Sigmoid colon (tissue), 3 donors: ENCODE measurements at regions not wholly inside any gene's neighbourhood (a gene's known extent, or its start where the extent isn't known, plus 50 kb on each side); places are given as distances from the start of the nearest gene placed in this dataset.

ENCODE experiments used
- POLR2A ChIP-seq, 2 donors: fragments of 450-650 bp; IDR thresholded peaks; one replicate each; pipeline ENCODE4 v1.6.1; 2016; ENCODE audit warnings: antibody characterized with exemption in 2 of 2, mild to moderate bottlenecking in 2 of 2, moderate library complexity in 2 of 2
- TF ChIP-seq, protein P1 (sequence below), 4 experiments: fragments of 450-650 bp in 3 of 4; fragments of 200-600 bp in 1 of 4; IDR thresholded peaks; one replicate each; pipeline ENCODE4 v1.5.1; 2016 to 2019; ENCODE audit warnings: antibody characterized with exemption in 4 of 4, mild to moderate bottlenecking in 3 of 4, moderate library complexity in 2 of 4

GRCh38 chr10:44437840-44438511, 53.1 kb upstream of the CXCL12 start:
- TF ChIP-seq, protein P1, sequence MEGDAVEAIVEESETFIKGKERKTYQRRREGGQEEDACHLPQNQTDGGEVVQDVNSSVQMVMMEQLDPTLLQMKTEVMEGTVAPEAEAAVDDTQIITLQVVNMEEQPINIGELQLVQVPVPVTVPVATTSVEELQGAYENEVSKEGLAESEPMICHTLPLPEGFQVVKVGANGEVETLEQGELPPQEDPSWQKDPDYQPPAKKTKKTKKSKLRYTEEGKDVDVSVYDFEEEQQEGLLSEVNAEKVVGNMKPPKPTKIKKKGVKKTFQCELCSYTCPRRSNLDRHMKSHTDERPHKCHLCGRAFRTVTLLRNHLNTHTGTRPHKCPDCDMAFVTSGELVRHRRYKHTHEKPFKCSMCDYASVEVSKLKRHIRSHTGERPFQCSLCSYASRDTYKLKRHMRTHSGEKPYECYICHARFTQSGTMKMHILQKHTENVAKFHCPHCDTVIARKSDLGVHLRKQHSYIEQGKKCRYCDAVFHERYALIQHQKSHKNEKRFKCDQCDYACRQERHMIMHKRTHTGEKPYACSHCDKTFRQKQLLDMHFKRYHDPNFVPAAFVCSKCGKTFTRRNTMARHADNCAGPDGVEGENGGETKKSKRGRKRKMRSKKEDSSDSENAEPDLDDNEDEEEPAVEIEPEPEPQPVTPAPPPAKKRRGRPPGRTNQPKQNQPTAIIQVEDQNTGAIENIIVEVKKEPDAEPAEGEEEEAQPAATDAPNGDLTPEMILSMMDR (IDR thresholded peaks at IDR 0.05): no peak
- TF ChIP-seq POLR2A (IDR thresholded peaks at IDR 0.05): no peak
